LHCN-M2 (cell line): ENCODE measurements at regions not wholly inside any gene's neighbourhood (a gene's known extent, or its start where the extent isn't known, plus 50 kb on each side); places are given as distances from the start of the nearest gene placed in this dataset.
"Not testable (repeated sequence)": the region's sequence is repeated elsewhere in the genome, so short reads cannot be mapped to it uniquely, and the experiment has no call there.

Experiments
- DNase-seq: peaks from one replicate; pipeline ENCODE4 v3.0.0-alpha.2; 2012; ENCODE audit warnings: low read depth

- DNase-seq: peak; percentile 89
Measured at GRCh38 chr2:185644828-185645227, 93.8 kb upstream of the FSIP2 start.

- DNase-seq: no peak
Measured at GRCh38 chr2:185645529-185645928, 93.1 kb upstream of the FSIP2 start.

GRCh38 chr2:185658750-185659149 lies 79.9 kb upstream of the FSIP2 start:
- DNase-seq: peak; percentile 39

- DNase-seq: no peak
Measured at GRCh38 chr2:185663811-185664210, 74.8 kb upstream of the FSIP2 start.

GRCh38 chr2:185664384-185664783 lies 74.2 kb upstream of the FSIP2 start:
- no peak for DNase-seq

- no peak for DNase-seq
Measured at GRCh38 chr2:185665251-185665814, 73.3 kb upstream of the FSIP2 start.

GRCh38 chr2:185667452-185667851 lies 71.2 kb upstream of the FSIP2 start:
- no peak for DNase-seq

GRCh38 chr2:185668710-185669109 lies 69.9 kb upstream of the FSIP2 start:
- no peak for DNase-seq

GRCh38 chr2:185674232-185674631 lies 64.4 kb upstream of the FSIP2 start:
- DNase-seq: no peak

- no peak for DNase-seq
Measured at GRCh38 chr2:185676316-185676715, 62.3 kb upstream of the FSIP2 start.

- DNase-seq: not testable (repeated sequence)
Measured at GRCh38 chr2:185687001-185687400, 51.6 kb upstream of the FSIP2 start.

GRCh38 chr2:185687967-185688366 lies 50.6 kb upstream of the FSIP2 start:
- no peak for DNase-seq
